ENCODE measurements at regions not wholly inside any gene's neighbourhood (a gene's known extent, or its start where the extent isn't known, plus 50 kb on each side); places are given as distances from the start of the nearest gene placed in this dataset.

- H3K9me2 ChIP-seq (ENCODE audit: insufficient read depth, low read length): no peaks in the 10 kb centered on the region
- CTCF ChIA-PET (ENCODE audit: unreplicated experiment): no interaction called here
- H2AFZ ChIP-seq (ENCODE audit: low read length): no peak overlapping the region
- H3K79me2 ChIP-seq (ENCODE audit: insufficient read depth, low read depth, low read length): no peaks in the 10 kb centered on the region
- no peaks in the 10 kb centered on the region for H3K9me3 ChIP-seq (ENCODE audit: low read length)
- no peak overlapping the region for H3K4me2 ChIP-seq (ENCODE audit: low read length)
- no peak overlapping the region for H3K27ac ChIP-seq (ENCODE audit: low read depth, low read length, poor library complexity, severe bottlenecking)
- POLR2A ChIA-PET: no interaction called here
- TF ChIP-seq EZH2phosphoT487 (IDR thresholded peaks at IDR 0.05; ENCODE audit: borderline replicate concordance, low read depth, low read length): no peak
- intact Hi-C loops (cut with micrococcal nuclease; ENCODE audit: unreplicated experiment): no loop called here
- no peak for DNase-seq (ENCODE audit: low spot score)
- no TSS peak for BruUV-seq (replicated peaks)
- no peak overlapping the region for H3K4me3 ChIP-seq (ENCODE audit: low read depth, low read length, poor library complexity, severe bottlenecking)
- no peaks in the 10 kb centered on the region for H3K36me3 ChIP-seq (ENCODE audit: insufficient read depth, low read length)
- H3K4me1 ChIP-seq (ENCODE audit: insufficient read depth, low read length, poor library complexity, severe bottlenecking): no peaks in the 10 kb centered on the region
- H4K20me1 ChIP-seq (ENCODE audit: insufficient read depth, low read length): no peaks in the 10 kb centered on the region
These were observed 151.3 kb upstream of the NUDT6 start for GRCh38 chr4:123073650-123074049.

- H3K36me3 ChIP-seq (ENCODE audit: insufficient read depth, low read length): no peaks in the 10 kb centered on the region
- BruUV-seq (replicated peaks): no TSS peak
- no peaks in the 10 kb centered on the region for H3K79me2 ChIP-seq (ENCODE audit: insufficient read depth, low read depth, low read length)
- no peak overlapping the region for H3K27ac ChIP-seq (ENCODE audit: low read depth, low read length, poor library complexity, severe bottlenecking)
- TF ChIP-seq EZH2phosphoT487 (IDR thresholded peaks at IDR 0.05; ENCODE audit: borderline replicate concordance, low read depth, low read length): no peak
- TF ChIP-seq CTCF (conservative IDR thresholded peaks at IDR 0.05; ENCODE audit: low read length): no peak
- no peaks in the 10 kb centered on the region for H3K4me1 ChIP-seq (ENCODE audit: insufficient read depth, low read length, poor library complexity, severe bottlenecking)
- H4K20me1 ChIP-seq (ENCODE audit: insufficient read depth, low read length): no peaks in the 10 kb centered on the region
- no peak overlapping the region for H3K4me3 ChIP-seq (ENCODE audit: low read depth, low read length, poor library complexity, severe bottlenecking)
- no peaks in the 10 kb centered on the region for H3K9me3 ChIP-seq (ENCODE audit: low read length)
- H3K9me2 ChIP-seq (ENCODE audit: insufficient read depth, low read length): no peaks in the 10 kb centered on the region
- intact Hi-C loops (cut with micrococcal nuclease; ENCODE audit: unreplicated experiment): no loop called here
- H3K4me2 ChIP-seq (ENCODE audit: low read length): no peak overlapping the region
- ChIA-PET POLR2A (interaction anchor here (0.6 to 0.7 kb wide), 2 partner anchors 143 to 312 kb away, joined by 4 to 5 read pairs; no protein-coding TSS in a partner anchor), CTCF (ENCODE audit: unreplicated experiment) (no interaction called here)
- no peak for DNase-seq (ENCODE audit: low spot score)
- no peak overlapping the region for H2AFZ ChIP-seq (ENCODE audit: low read length)
These were observed 154.9 kb upstream of the NUDT6 start for GRCh38 chr4:123077330-123077729.

GRCh38 chr4:123081971-123082370, 159.6 kb upstream of the NUDT6 start:
- no TSS peak for BruUV-seq (replicated peaks)
- Histone ChIP-seq H3K9me2 (ENCODE audit: insufficient read depth, low read length) (no peaks in the 10 kb centered on the region), H3K27ac (ENCODE audit: low read depth, low read length, poor library complexity, severe bottlenecking) (no peak overlapping the region), H3K9me3 (ENCODE audit: low read length) (no peaks in the 10 kb centered on the region), H3K4me1 (ENCODE audit: insufficient read depth, low read length, poor library complexity, severe bottlenecking) (peaks cover 8% of the 10 kb centered on the region), H3K4me3 (ENCODE audit: low read depth, low read length, poor library complexity, severe bottlenecking) (no peak overlapping the region), H2AFZ (ENCODE audit: low read length) (no peak overlapping the region), H3K4me2 (ENCODE audit: low read length) (no peak overlapping the region), H3K79me2 (ENCODE audit: insufficient read depth, low read depth, low read length) (no peaks in the 10 kb centered on the region), H4K20me1 (ENCODE audit: insufficient read depth, low read length) (no peaks in the 10 kb centered on the region), H3K36me3 (ENCODE audit: insufficient read depth, low read length) (no peaks in the 10 kb centered on the region)
- no peak for DNase-seq (ENCODE audit: low spot score)
- CTCF ChIA-PET (ENCODE audit: unreplicated experiment): no interaction called here
- POLR2A ChIA-PET: interaction anchor here (0.8 to 1.1 kb wide), 2 partner anchors 19 to 46 kb away, joined by 3 read pairs; no protein-coding TSS in a partner anchor
- TF ChIP-seq EZH2phosphoT487 (IDR thresholded peaks at IDR 0.05; ENCODE audit: borderline replicate concordance, low read depth, low read length) (no peak), CTCF (conservative IDR thresholded peaks at IDR 0.05; ENCODE audit: low read length) (no peak)
- intact Hi-C loops (cut with micrococcal nuclease; ENCODE audit: unreplicated experiment): no loop called here

Measured in OCI-LY7 (cell line).